ENCODE measurements at regions not wholly inside any gene's neighbourhood (a gene's known extent, or its start where the extent isn't known, plus 50 kb on each side); places are given as distances from the start of the nearest gene placed in this dataset.
"Not testable (repeated sequence)": the region's sequence is repeated elsewhere in the genome, so short reads cannot be mapped to it uniquely, and the experiment has no call there.

GRCh38 chr12:33184161-33184560 is 255.5 kb downstream of the SYT10 start:
- no peak for DNase-seq

- no peak for DNase-seq
Measured at GRCh38 chr12:33182485-33182884, 257.1 kb downstream of the SYT10 start.

GRCh38 chr12:33180918-33181317 is 258.7 kb downstream of the SYT10 start:
- DNase-seq, result no peak

- DNase-seq, result not testable (repeated sequence)
Measured at GRCh38 chr12:33166260-33166659, 269.7 kb upstream of the PKP2 start.

- peak in 1 of 4 experiments; percentile 0 for DNase-seq
Measured at GRCh38 chr12:33156042-33156441, 259.5 kb upstream of the PKP2 start.

- DNase-seq, result not testable (repeated sequence)
Measured at GRCh38 chr12:33147292-33147691, 250.7 kb upstream of the PKP2 start.

GRCh38 chr12:33129500-33129899 is 232.9 kb upstream of the PKP2 start:
- DNase-seq, result no peak

GRCh38 chr12:33125755-33126154 is 229.2 kb upstream of the PKP2 start:
- no peak for DNase-seq

GRCh38 chr12:33116284-33116683 is 219.7 kb upstream of the PKP2 start:
- DNase-seq, result no peak

GRCh38 chr12:33115716-33116115 is 219.1 kb upstream of the PKP2 start:
- no peak for DNase-seq

- no peak for DNase-seq
Measured at GRCh38 chr12:33111850-33112249, 215.3 kb upstream of the PKP2 start.

- DNase-seq, result not testable (repeated sequence)
Measured at GRCh38 chr12:33107827-33108226, 211.2 kb upstream of the PKP2 start.

GRCh38 chr12:33093534-33093933 is 197.0 kb upstream of the PKP2 start:
- no peak for DNase-seq

GRCh38 chr12:33087876-33088275 is 191.3 kb upstream of the PKP2 start:
- DNase-seq, result not testable (repeated sequence)

- DNase-seq, result not testable (repeated sequence)
Measured at GRCh38 chr12:33076401-33076800, 179.8 kb upstream of the PKP2 start.

GRCh38 chr12:33075130-33075766 is 178.7 kb upstream of the PKP2 start:
- DNase-seq, result not testable (repeated sequence)

- DNase-seq, result no peak
Measured at GRCh38 chr12:33061844-33062243, 165.3 kb upstream of the PKP2 start.

GRCh38 chr12:33054371-33054770 is 157.8 kb upstream of the PKP2 start:
- no peak for DNase-seq

- no peak for DNase-seq
Measured at GRCh38 chr12:33052141-33053051, 155.8 kb upstream of the PKP2 start.

GRCh38 chr12:33047666-33048065 is 151.1 kb upstream of the PKP2 start:
- no peak for DNase-seq

- no peak for DNase-seq
Measured at GRCh38 chr12:33044447-33044846, 147.9 kb upstream of the PKP2 start.

- no peak for DNase-seq
Measured at GRCh38 chr12:33041562-33041961, 145.0 kb upstream of the PKP2 start.

- not testable (repeated sequence) for DNase-seq
Measured at GRCh38 chr12:33033999-33034398, 137.4 kb upstream of the PKP2 start.

- no peak for DNase-seq
Measured at GRCh38 chr12:33026791-33027190, 130.2 kb upstream of the PKP2 start.

Measured in suppressor macrophage (primary cell).